Neural cell (in vitro differentiated cells): ENCODE measurements at regions not wholly inside any gene's neighbourhood (a gene's known extent, or its start where the extent isn't known, plus 50 kb on each side); places are given as distances from the start of the nearest gene placed in this dataset.
"Not testable (repeated sequence)": the region's sequence is repeated elsewhere in the genome, so short reads cannot be mapped to it uniquely, and the experiment has no call there.

ENCODE experiments used
- H2AFZ ChIP-seq: fragments of 200-600, 300-800 bp; sonication (generic), shearing (Covaris generic); 2 replicates; pipeline ENCODE4 v1.6.0; 2014; ENCODE audit warnings: low read depth, mild to moderate bottlenecking, antibody characterized with exemption, low read length, moderate library complexity
- H3F3A ChIP-seq: fragments of 200-600 bp; shearing (Covaris generic); 2 replicates; pipeline ENCODE4 v1.6.1; 2016; ENCODE audit warnings: mild to moderate bottlenecking, moderate library complexity, mixed read lengths, antibody characterized with exemption, low read length; ENCODE audit not compliant: insufficient read depth, poor library complexity, severe bottlenecking
- H3K27ac ChIP-seq: fragments of 200-600, 300-800 bp; sonication (generic), shearing (Covaris generic); 2 replicates; pipeline ENCODE4 v1.5.1; 2014; ENCODE audit warnings: mild to moderate bottlenecking, low read length, moderate library complexity
- H3K27me3 ChIP-seq: fragments of 300-800, 200-600 bp; sonication (generic), shearing (Covaris generic); 2 replicates; pipeline ENCODE4 v1.6.0; 2014; ENCODE audit warnings: mild to moderate bottlenecking, low read depth, low read length, moderate library complexity; ENCODE audit not compliant: insufficient read depth
- H3K36me3 ChIP-seq: fragments of 300-800, 200-600 bp; sonication (generic), shearing (Covaris generic); 2 replicates; pipeline ENCODE4 v1.5.1; 2014; ENCODE audit warnings: mild to moderate bottlenecking, antibody characterized with exemption, low read length, moderate library complexity; ENCODE audit not compliant: insufficient read depth
- H3K4me2 ChIP-seq: fragments of 300-800, 200-600 bp; sonication (generic), shearing (Covaris generic); 2 replicates; pipeline ENCODE4 v1.6.0; 2014; ENCODE audit warnings: mild to moderate bottlenecking, low read length
- H3K4me3 ChIP-seq: fragments of 300-800, 200-600 bp; sonication (generic), shearing (Covaris generic); 2 replicates; pipeline ENCODE4 v1.5.1; 2014; ENCODE audit warnings: mild to moderate bottlenecking, low read length, moderate library complexity
- H3K79me2 ChIP-seq: fragments of 200-600 bp; shearing (Covaris generic); replicated peaks from 2 replicates; pipeline ENCODE4 v1.6.0; 2014; ENCODE audit warnings: mild to moderate bottlenecking, low read length, moderate library complexity; ENCODE audit not compliant: insufficient read depth
- H3K9ac ChIP-seq: fragments of 300-800, 200-600 bp; sonication (generic), shearing (Covaris generic); 2 replicates; pipeline ENCODE4 v1.6.1; 2016; ENCODE audit warnings: mild to moderate bottlenecking, low read length, mixed read lengths
- H3K9me2 ChIP-seq: fragments of 200-600 bp; shearing (Covaris generic); 2 replicates; pipeline ENCODE4 v1.6.1; 2016; ENCODE audit warnings: mild to moderate bottlenecking, low read length, mixed read lengths; ENCODE audit not compliant: insufficient read depth
- H3K9me3 ChIP-seq: fragments of 200-600, 300-800 bp; sonication (generic), shearing (Covaris generic); 2 replicates; pipeline ENCODE4 v1.6.1; 2016; ENCODE audit warnings: mild to moderate bottlenecking, mixed run types, low read length, moderate library complexity, mixed read lengths
- H4K20me1 ChIP-seq: fragments of 200-600 bp; shearing (Covaris generic); 2 replicates; pipeline ENCODE4 v1.6.1; 2016; ENCODE audit warnings: mild to moderate bottlenecking, mixed run types; ENCODE audit not compliant: insufficient read depth
- EP300 ChIP-seq: fragments of 450-650 bp; conservative IDR thresholded peaks from 2 replicates; pipeline ENCODE4 v1.6.1; 2014; ENCODE audit warnings: antibody characterized with exemption, mild to moderate bottlenecking, moderate library complexity; ENCODE audit not compliant: poor library complexity, severe bottlenecking
- EZH2 ChIP-seq: fragments of 200-600, 300-800 bp; shearing (Covaris generic), sonication (generic); IDR thresholded peaks from 2 replicates; pipeline ENCODE4 v1.6.1; 2014; ENCODE audit warnings: antibody characterized with exemption, low read length, borderline replicate concordance, mild to moderate bottlenecking; ENCODE audit not compliant: insufficient read depth, poor library complexity, severe bottlenecking
- MXI1 ChIP-seq: fragments of 450-650 bp; conservative IDR thresholded peaks from 2 replicates; pipeline ENCODE4 v1.6.1; 2014; ENCODE audit warnings: antibody characterized with exemption, mild to moderate bottlenecking; ENCODE audit not compliant: poor library complexity, severe bottlenecking
- POLR2AphosphoS5 ChIP-seq: IDR thresholded peaks from 2 replicates; pipeline ENCODE4 v1.6.1; 2012
- RAD21 ChIP-seq: fragments of 450-650 bp; conservative IDR thresholded peaks from 2 replicates; pipeline ENCODE4 v1.6.1; 2014; ENCODE audit warnings: antibody characterized with exemption, mild to moderate bottlenecking, moderate library complexity
- SMC3 ChIP-seq: fragments of 450-650 bp; conservative IDR thresholded peaks from 2 replicates; pipeline ENCODE4 v1.6.1; 2014; ENCODE audit warnings: antibody characterized with exemption, mild to moderate bottlenecking, moderate library complexity; ENCODE audit not compliant: poor library complexity
- TAF1 ChIP-seq: IDR thresholded peaks from 2 replicates; pipeline ENCODE4 v1.6.1; 2012; ENCODE audit warnings: low read depth
- TF ChIP-seq, protein P1 (sequence below): fragments of 450-650 bp; IDR thresholded peaks from 2 replicates; pipeline ENCODE4 v1.5.1; 2014; ENCODE audit warnings: antibody characterized with exemption, mild to moderate bottlenecking, moderate library complexity; ENCODE audit not compliant: poor library complexity, severe bottlenecking
- TF ChIP-seq, protein P2 (sequence below): IDR thresholded peaks from 2 replicates; pipeline ENCODE4 v1.6.1; 2012; ENCODE audit warnings: borderline replicate concordance

DNA sequence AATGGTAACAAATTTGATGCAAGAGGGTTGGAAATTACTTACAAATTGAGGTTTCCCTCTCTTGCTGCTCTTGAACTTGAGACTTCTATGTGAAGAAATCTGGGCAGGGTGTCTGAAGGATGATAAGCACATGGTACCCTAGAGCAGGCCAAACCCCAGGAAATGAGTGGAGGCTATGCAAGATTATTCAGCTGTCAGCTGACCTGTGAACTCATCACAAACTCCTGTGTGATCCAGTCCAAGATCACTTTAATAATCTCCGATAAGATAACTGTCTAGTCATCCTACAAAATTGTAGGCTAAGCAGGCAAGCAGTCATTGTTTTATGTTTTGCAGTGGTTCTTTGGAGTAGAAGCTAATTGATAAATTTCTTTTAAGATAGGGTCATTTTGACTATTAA is 213.1 kb downstream of the BTBD3 start:
- H2AFZ ChIP-seq: no peak overlapping the region
- no peak overlapping the region for H3K4me3 ChIP-seq
- H3K9me3 ChIP-seq: no peaks in the 10 kb centered on the region
- H4K20me1 ChIP-seq: no peaks in the 10 kb centered on the region
- no peaks in the 10 kb centered on the region for H3K9me2 ChIP-seq
- H3F3A ChIP-seq: no peaks in the 10 kb centered on the region
- no peaks in the 10 kb centered on the region for H3K36me3 ChIP-seq
- H3K79me2 ChIP-seq: no peaks in the 10 kb centered on the region
- H3K27me3 ChIP-seq: no peaks in the 10 kb centered on the region
- no peak overlapping the region for H3K27ac ChIP-seq
- H3K9ac ChIP-seq: no peak overlapping the region
- TF ChIP-seq SMC3 (no peak), EP300 (no peak), POLR2AphosphoS5 (no peak)
- H3K4me2 ChIP-seq: no peak overlapping the region

GRCh38 chr20:12133553-12133952 is 215.9 kb downstream of the BTBD3 start:
- Histone ChIP-seq H4K20me1 (no peaks in the 10 kb centered on the region), H3K27me3 (no peaks in the 10 kb centered on the region), H3F3A (no peaks in the 10 kb centered on the region), H3K9me2 (no peaks in the 10 kb centered on the region), H3K4me2 (no peak overlapping the region), H3K9ac (no peak overlapping the region), H3K79me2 (no peaks in the 10 kb centered on the region), H3K36me3 (no peaks in the 10 kb centered on the region), H2AFZ (no peak overlapping the region), H3K9me3 (no peaks in the 10 kb centered on the region), H3K4me3 (no peak overlapping the region), H3K27ac (no peak overlapping the region)
- TF ChIP-seq MXI1: no peak

DNA sequence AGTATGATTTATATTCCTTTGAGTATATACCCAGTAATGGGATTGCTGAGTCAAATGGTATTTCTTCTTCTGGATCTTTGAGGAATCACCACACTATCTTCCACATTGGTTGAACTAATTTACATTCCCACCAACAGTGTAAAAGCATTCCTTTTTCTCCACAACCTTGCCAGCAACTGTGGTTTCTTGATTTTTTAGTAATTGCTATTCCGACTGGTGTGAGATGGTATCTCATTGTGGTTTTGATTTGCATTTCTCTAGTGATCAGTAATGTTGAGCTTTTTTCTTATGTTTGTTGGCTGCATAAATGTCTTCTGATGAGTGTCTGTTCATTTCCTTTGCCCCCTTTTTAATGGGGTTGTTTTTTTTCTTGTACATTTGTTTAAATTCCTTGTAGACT is 228.3 kb downstream of the BTBD3 start:
- H4K20me1 ChIP-seq, H3K9me3 ChIP-seq, H3K27ac ChIP-seq, H3K4me3 ChIP-seq, H3K4me2 ChIP-seq, H3K9ac ChIP-seq, H3F3A ChIP-seq, H2AFZ ChIP-seq, H3K79me2 ChIP-seq, H3K36me3 ChIP-seq, H3K27me3 ChIP-seq, H3K9me2 ChIP-seq: not testable (repeated sequence)

DNA sequence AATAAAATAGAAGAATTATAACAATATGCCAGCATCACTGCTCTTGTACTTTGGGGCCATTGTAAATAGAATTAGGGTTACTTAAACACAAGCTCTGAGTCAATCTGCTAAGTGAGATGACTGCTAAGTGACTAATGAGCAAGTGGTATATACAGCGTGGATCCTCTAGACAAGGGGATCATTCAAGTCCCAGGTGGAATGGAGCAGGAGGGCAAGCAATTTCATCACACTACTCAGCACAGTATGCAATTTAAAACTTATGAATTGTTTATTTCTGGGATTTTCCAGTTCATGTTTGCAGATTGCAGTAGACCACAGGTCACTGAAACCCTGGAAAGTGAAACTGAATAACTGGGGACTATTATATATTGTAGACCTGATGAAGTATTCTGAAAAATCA is 235.3 kb downstream of the BTBD3 start:
- H3K27me3 ChIP-seq: no peaks in the 10 kb centered on the region
- H3K79me2 ChIP-seq: no peaks in the 10 kb centered on the region
- H3K9me2 ChIP-seq: no peaks in the 10 kb centered on the region
- H4K20me1 ChIP-seq: no peaks in the 10 kb centered on the region
- no peaks in the 10 kb centered on the region for H3K36me3 ChIP-seq
- H3K9me3 ChIP-seq: no peaks in the 10 kb centered on the region
- H3K4me3 ChIP-seq: no peak overlapping the region
- H2AFZ ChIP-seq: no peak overlapping the region
- TF ChIP-seq TAF1: no peak
- no peak for TF ChIP-seq MXI1
- TF ChIP-seq SMC3: no peak
- no peak for TF ChIP-seq RAD21
- no peak for TF ChIP-seq EZH2
- TF ChIP-seq EP300: no peak
- TF ChIP-seq, protein P1, sequence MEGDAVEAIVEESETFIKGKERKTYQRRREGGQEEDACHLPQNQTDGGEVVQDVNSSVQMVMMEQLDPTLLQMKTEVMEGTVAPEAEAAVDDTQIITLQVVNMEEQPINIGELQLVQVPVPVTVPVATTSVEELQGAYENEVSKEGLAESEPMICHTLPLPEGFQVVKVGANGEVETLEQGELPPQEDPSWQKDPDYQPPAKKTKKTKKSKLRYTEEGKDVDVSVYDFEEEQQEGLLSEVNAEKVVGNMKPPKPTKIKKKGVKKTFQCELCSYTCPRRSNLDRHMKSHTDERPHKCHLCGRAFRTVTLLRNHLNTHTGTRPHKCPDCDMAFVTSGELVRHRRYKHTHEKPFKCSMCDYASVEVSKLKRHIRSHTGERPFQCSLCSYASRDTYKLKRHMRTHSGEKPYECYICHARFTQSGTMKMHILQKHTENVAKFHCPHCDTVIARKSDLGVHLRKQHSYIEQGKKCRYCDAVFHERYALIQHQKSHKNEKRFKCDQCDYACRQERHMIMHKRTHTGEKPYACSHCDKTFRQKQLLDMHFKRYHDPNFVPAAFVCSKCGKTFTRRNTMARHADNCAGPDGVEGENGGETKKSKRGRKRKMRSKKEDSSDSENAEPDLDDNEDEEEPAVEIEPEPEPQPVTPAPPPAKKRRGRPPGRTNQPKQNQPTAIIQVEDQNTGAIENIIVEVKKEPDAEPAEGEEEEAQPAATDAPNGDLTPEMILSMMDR: no peak
- TF ChIP-seq POLR2AphosphoS5: no peak
- TF ChIP-seq, protein P2, sequence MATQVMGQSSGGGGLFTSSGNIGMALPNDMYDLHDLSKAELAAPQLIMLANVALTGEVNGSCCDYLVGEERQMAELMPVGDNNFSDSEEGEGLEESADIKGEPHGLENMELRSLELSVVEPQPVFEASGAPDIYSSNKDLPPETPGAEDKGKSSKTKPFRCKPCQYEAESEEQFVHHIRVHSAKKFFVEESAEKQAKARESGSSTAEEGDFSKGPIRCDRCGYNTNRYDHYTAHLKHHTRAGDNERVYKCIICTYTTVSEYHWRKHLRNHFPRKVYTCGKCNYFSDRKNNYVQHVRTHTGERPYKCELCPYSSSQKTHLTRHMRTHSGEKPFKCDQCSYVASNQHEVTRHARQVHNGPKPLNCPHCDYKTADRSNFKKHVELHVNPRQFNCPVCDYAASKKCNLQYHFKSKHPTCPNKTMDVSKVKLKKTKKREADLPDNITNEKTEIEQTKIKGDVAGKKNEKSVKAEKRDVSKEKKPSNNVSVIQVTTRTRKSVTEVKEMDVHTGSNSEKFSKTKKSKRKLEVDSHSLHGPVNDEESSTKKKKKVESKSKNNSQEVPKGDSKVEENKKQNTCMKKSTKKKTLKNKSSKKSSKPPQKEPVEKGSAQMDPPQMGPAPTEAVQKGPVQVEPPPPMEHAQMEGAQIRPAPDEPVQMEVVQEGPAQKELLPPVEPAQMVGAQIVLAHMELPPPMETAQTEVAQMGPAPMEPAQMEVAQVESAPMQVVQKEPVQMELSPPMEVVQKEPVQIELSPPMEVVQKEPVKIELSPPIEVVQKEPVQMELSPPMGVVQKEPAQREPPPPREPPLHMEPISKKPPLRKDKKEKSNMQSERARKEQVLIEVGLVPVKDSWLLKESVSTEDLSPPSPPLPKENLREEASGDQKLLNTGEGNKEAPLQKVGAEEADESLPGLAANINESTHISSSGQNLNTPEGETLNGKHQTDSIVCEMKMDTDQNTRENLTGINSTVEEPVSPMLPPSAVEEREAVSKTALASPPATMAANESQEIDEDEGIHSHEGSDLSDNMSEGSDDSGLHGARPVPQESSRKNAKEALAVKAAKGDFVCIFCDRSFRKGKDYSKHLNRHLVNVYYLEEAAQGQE: no peak
- H3K9ac ChIP-seq: no peak overlapping the region
- H3K4me2 ChIP-seq: no peak overlapping the region
- H3K27ac ChIP-seq: no peak overlapping the region
- H3F3A ChIP-seq: no peaks in the 10 kb centered on the region
